ENCODE measurements at regions not wholly inside any gene's neighbourhood (a gene's known extent, or its start where the extent isn't known, plus 50 kb on each side); places are given as distances from the start of the nearest gene placed in this dataset.

- TF ChIP-seq MNT (conservative IDR thresholded peaks at IDR 0.05) (0 out of 4 replicates have a peak, but pooled peaks of 1 of the 2 experiments have one; percentile 12), THRA (IDR thresholded peaks at IDR 0.05) (peak; percentile 82), ZC3H4 (CRISPR knock-in tag; IDR thresholded peaks at IDR 0.05; ENCODE audit: borderline replicate concordance) (no peak), THRAP3 (IDR thresholded peaks at IDR 0.05; ENCODE audit: borderline replicate concordance) (no peak), ZNF232 (CRISPR knock-in tag; IDR thresholded peaks at IDR 0.05) (no peak), MCM7 (IDR thresholded peaks at IDR 0.05) (no peak), KLF10 (CRISPR knock-in tag; IDR thresholded peaks at IDR 0.05) (no peak), SETDB1 (IDR thresholded peaks at IDR 0.05; ENCODE audit: low read length) (no peak), MIER1 (IDR thresholded peaks at IDR 0.05; ENCODE audit: low read depth) (no peak), ZNF707 (CRISPR knock-in tag; conservative IDR thresholded peaks at IDR 0.05) (no peak), NCOA4 (IDR thresholded peaks at IDR 0.05; ENCODE audit: partially characterized antibody) (no peak), BRCA1 (IDR thresholded peaks at IDR 0.05) (no peak), BRCA1 (CRISPR knock-in tag; IDR thresholded peaks at IDR 0.05) (no peak), SAP30 (IDR thresholded peaks at IDR 0.05; ENCODE audit: borderline replicate concordance, insufficient read depth, low read depth, low read length, poor library complexity, severe bottlenecking) (no peak), ZNF639 (CRISPR knock-in tag; conservative IDR thresholded peaks at IDR 0.05 in 1 of 2, IDR thresholded peaks at IDR 0.05 in 1 of 2) (no peak), ZMIZ1 (IDR thresholded peaks at IDR 0.05; ENCODE audit: low read depth in 2 of 2, low read length in 2 of 2) (no peak), SNAPC5 (CRISPR knock-in tag; IDR thresholded peaks at IDR 0.05) (no peak), CEBPB (tag; IDR thresholded peaks at IDR 0.05) (no peak)
Observed at GRCh38 chr3:6644070-6644929, 216.6 kb upstream of the GRM7 start (continued).
